Kidney (tissue), 13 donors: ENCODE measurements at regions not wholly inside any gene's neighbourhood (a gene's known extent, or its start where the extent isn't known, plus 50 kb on each side); places are given as distances from the start of the nearest gene placed in this dataset.

Experiments
- DNase-seq, 5 donors: peaks; one replicate each; pipeline ENCODE4 v3.0.0-alpha.2; 2013 to 2020
- FAIRE-seq: peaks from 2 replicates; lab custom pipeline; 2012; peaks lifted over from hg19 to GRCh38; lab: Jason Lieb, UNC
- H3K27ac ChIP-seq, 2 donors: one replicate each; pipeline ENCODE4 v1.7.0; 2013; ENCODE audit warnings: low read depth in 2 of 2, low read length in 2 of 2, inconsistent platforms in 1 of 2
- H3K27me3 ChIP-seq: one replicate; pipeline ENCODE4 v1.7.1; 2013; ENCODE audit warnings: low read length, inconsistent platforms; ENCODE audit not compliant: control insufficient read depth, insufficient read depth
- H3K36me3 ChIP-seq, 3 donors: one replicate each; pipeline versions ENCODE4 v1.7.0 to v1.7.1; 2013; ENCODE audit warnings: low read length in 3 of 3, control low read depth in 1 of 3, inconsistent platforms in 1 of 3; ENCODE audit not compliant: insufficient read depth in 3 of 3, control insufficient read depth in 2 of 3
- H3K4me1 ChIP-seq, 3 donors: one replicate each; pipeline versions ENCODE4 v1.7.0 to v1.7.1; 2013; ENCODE audit warnings: low read length in 3 of 3, inconsistent platforms in 1 of 3, low read depth in 1 of 3; ENCODE audit not compliant: control insufficient read depth in 2 of 3, insufficient read depth in 2 of 3
- H3K4me3 ChIP-seq, 3 donors: one replicate each; pipeline versions ENCODE4 v1.7.0 to v1.8.1; 2013; ENCODE audit warnings: low read length in 3 of 3, control low read depth in 1 of 3, inconsistent platforms in 1 of 3
- H3K9ac ChIP-seq, 3 donors: one replicate each; pipeline versions ENCODE4 v1.7.0 to v1.7.1; 2013; ENCODE audit warnings: low read length in 3 of 3, control low read depth in 1 of 3, inconsistent platforms in 1 of 3
- H3K9me3 ChIP-seq, 3 donors: one replicate each; pipeline versions ENCODE4 v1.7.0 to v1.7.1; 2013; ENCODE audit warnings: low read length in 3 of 3, control low read depth in 1 of 3, inconsistent platforms in 1 of 3; ENCODE audit not compliant: control insufficient read depth in 2 of 3, insufficient read depth in 1 of 3
- intact Hi-C: fragments of 100-400 bp; cut with DNase I; formaldehyde crosslinking; loops from one replicate; pipeline ENCODE4 v1.11.1; 2022
- TF ChIP-seq, protein P1 (sequence below): IDR thresholded peaks from 3 replicates; pipeline ENCODE4 v1.5.1; 2012; ENCODE audit warnings: mild to moderate bottlenecking, moderate library complexity, borderline replicate concordance; ENCODE audit not compliant: insufficient read depth; ENCODE audit errors: extremely low read depth
- donor health status: control.
- donor health status: control.
- donor health status: control.
- donor health status: control.
- donor health status: control.
- donor health status: DM: yes; HTN: yes; CAD: no.
- donor health status: Normal renal cell carcinoma (clear cell type).

DNA sequence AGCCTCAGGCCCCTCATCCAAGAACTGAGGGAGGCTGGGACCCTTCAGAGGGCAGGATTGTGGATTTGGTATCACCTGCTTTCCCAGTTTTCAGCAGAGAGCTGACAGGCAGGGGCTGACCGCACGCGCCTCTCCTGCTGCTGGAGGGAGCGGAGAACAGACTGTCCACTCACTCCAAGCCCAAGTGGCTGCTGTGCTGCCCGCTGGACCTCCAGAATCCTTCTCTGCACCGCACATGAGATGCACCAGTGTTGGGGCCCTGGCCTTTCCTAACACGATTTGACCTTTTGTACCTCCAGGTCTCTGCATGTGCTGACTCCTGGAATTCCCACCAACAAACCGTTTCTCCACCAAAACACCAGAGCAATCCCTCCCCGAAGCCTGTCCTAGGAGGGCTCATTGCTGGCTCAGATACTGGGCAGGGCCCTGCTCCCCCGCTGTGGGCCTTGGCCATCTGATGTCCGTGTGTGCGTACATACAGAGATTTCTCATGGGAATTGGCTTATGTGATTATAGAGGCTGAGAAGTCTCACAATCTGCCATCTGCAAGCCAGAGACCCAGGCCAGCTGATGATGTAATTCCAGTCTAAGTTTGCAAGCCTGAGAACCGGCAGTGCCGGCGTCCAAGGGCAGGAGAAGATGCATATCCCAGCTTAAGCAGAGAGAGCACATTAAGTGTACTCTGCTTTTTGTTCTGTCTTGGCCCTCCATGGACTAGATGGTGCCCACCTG is 141.7 kb downstream of the GADD45G start:
- Histone ChIP-seq H3K27ac (no peak overlapping the region), H3K4me3 (no peak overlapping the region), H3K9me3 (no peaks in the 10 kb centered on the region), H3K9ac (no peak overlapping the region), H3K27me3 (no peaks in the 10 kb centered on the region), H3K4me1 (peaks cover 0 to 4% (median 0%) of the 10 kb centered on the region in 3 donors), H3K36me3 (no peaks in the 10 kb centered on the region)
- TF ChIP-seq, protein P1, sequence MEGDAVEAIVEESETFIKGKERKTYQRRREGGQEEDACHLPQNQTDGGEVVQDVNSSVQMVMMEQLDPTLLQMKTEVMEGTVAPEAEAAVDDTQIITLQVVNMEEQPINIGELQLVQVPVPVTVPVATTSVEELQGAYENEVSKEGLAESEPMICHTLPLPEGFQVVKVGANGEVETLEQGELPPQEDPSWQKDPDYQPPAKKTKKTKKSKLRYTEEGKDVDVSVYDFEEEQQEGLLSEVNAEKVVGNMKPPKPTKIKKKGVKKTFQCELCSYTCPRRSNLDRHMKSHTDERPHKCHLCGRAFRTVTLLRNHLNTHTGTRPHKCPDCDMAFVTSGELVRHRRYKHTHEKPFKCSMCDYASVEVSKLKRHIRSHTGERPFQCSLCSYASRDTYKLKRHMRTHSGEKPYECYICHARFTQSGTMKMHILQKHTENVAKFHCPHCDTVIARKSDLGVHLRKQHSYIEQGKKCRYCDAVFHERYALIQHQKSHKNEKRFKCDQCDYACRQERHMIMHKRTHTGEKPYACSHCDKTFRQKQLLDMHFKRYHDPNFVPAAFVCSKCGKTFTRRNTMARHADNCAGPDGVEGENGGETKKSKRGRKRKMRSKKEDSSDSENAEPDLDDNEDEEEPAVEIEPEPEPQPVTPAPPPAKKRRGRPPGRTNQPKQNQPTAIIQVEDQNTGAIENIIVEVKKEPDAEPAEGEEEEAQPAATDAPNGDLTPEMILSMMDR: no peak
- intact Hi-C loops: no loop called here
- DNase-seq (peak in 1 of 5 donors; percentile 38), FAIRE-seq (no peak)

DNA sequence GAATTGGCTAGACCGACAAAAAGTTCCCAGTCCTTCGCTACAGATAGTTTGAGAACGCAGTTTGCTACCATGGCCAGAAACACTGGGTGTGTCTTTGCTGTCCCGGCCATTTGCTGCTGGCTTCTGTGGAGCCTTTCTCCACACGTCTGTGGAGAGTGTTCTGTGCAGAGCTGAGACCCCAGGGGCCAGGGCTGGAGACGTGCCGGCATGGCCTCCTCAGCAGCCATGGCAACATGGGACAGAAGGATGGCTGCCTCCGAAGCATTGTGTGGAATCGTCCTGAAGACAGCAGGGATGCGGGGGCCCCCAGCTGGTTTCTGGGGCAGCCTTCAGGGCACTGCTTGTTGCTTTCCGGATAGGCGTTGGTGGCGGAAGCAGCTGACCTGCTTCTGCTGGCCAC is 142.8 kb downstream of the GADD45G start:
- Histone ChIP-seq H3K9ac (no peak overlapping the region), H3K9me3 (no peaks in the 10 kb centered on the region), H3K4me3 (no peak overlapping the region), H3K27me3 (no peaks in the 10 kb centered on the region), H3K4me1 (peaks cover 0 to 4% (median 0%) of the 10 kb centered on the region in 3 donors), H3K36me3 (no peaks in the 10 kb centered on the region), H3K27ac (no peak overlapping the region)
- intact Hi-C loops: no loop called here
- DNase-seq (peak in 1 of 5 donors; percentile 29), FAIRE-seq (no peak)
- TF ChIP-seq, protein P1: no peak

DNA sequence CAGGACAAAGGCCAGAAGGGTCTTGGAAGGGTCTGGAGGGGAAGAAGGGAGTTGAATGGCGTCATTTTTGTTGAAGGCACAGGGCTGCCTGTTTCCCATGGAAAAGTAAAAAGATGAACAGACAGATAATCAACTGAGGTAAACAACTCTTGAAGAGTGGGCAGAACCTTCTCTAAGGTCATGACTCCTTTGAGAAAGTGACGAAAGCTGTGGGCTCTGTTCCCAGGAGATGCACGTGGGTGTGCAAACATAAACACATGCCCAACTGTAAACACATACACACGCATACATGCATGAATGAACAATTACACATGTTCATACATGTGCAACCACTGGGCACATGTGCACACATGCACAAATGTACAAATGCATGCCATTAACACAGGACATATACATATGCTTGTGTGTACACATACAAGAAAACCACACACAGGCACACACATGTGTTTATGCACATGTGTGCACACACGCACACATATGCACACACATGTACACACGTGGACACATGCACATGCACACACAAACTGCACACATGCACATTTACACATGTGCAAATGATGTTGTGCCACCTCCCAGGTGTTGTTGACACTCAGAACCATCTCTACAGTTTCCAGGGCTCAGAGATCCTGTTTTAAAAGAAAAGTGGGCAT is 143.3 kb downstream of the GADD45G start:
- peaks cover 0 to 4% (median 0%) of the 10 kb centered on the region in 3 donors for H3K4me1 ChIP-seq
- H3K27ac ChIP-seq: no peak overlapping the region
- DNase-seq (peak in 1 of 5 donors; percentile 10), FAIRE-seq (no peak)
- H3K9me3 ChIP-seq: no peaks in the 10 kb centered on the region
- intact Hi-C loops: no loop called here
- no peak overlapping the region for H3K4me3 ChIP-seq
- TF ChIP-seq, protein P1: no peak
- no peak overlapping the region for H3K9ac ChIP-seq
- H3K27me3 ChIP-seq: no peaks in the 10 kb centered on the region
- no peaks in the 10 kb centered on the region for H3K36me3 ChIP-seq
